Cardiac fibroblast (primary cell): ENCODE measurements at regions not wholly inside any gene's neighbourhood (a gene's known extent, or its start where the extent isn't known, plus 50 kb on each side); places are given as distances from the start of the nearest gene placed in this dataset.

Experiments
- DNase-seq, 2 donors: peaks; one replicate each; pipeline versions ENCODE4 v3.0.0 to v3.0.0-alpha.2; 2010; ENCODE audit warnings: low read depth in 2 of 2
- H3K4me3 ChIP-seq, 2 donors: replicated peaks in 1 of 2; 1 replicate in 1 of 2; 2 replicates in 1 of 2; pipeline ENCODE4 v1.5.1; 2011; ENCODE audit warnings: low read depth in 2 of 2, low read length in 2 of 2, mild to moderate bottlenecking in 2 of 2, moderate library complexity in 1 of 2
- CTCF ChIP-seq: IDR thresholded peaks from one replicate; pipeline ENCODE4 v1.5.1; 2011; ENCODE audit warnings: low read depth, mild to moderate bottlenecking, low read length, inconsistent platforms

GRCh38 chr2:164178835-164179465, 442.3 kb downstream of the GRB14 start:
- no peak for TF ChIP-seq CTCF
- peak in 1 of 2 donors; percentile 3 for DNase-seq
- H3K4me3 ChIP-seq, result no peak overlapping the region

GRCh38 chr2:164164602-164165001, 428.8 kb upstream of the FIGN start:
- no peak for DNase-seq
- no peak for TF ChIP-seq CTCF
- H3K4me3 ChIP-seq, result no peak overlapping the region

GRCh38 chr2:164155558-164155957, 419.8 kb upstream of the FIGN start:
- TF ChIP-seq CTCF, result no peak
- no peak overlapping the region for H3K4me3 ChIP-seq

GRCh38 chr2:164151522-164151921, 415.7 kb upstream of the FIGN start:
- no peak for TF ChIP-seq CTCF
- no peak overlapping the region for H3K4me3 ChIP-seq
- peak; percentile 40 to 66 for DNase-seq

More at GRCh38 chr2:164155558-164155957, 419.8 kb upstream of the FIGN start:
- no peak for DNase-seq

GRCh38 chr2:164150604-164151003, 414.8 kb upstream of the FIGN start:
- H3K4me3 ChIP-seq, result no peak overlapping the region
- peak; percentile 8 to 49 for DNase-seq
- TF ChIP-seq CTCF, result no peak

- no peak for TF ChIP-seq CTCF
- peak in 1 of 2 donors; percentile 15 for DNase-seq
Observed at GRCh38 chr2:164146441-164146840, 410.6 kb upstream of the FIGN start.

More at GRCh38 chr2:164146441-164146840, 410.6 kb upstream of the FIGN start:
- H3K4me3 ChIP-seq, result no peak overlapping the region
